ENCODE measurements at regions not wholly inside any gene's neighbourhood (a gene's known extent, or its start where the extent isn't known, plus 50 kb on each side); places are given as distances from the start of the nearest gene placed in this dataset.

DNA sequence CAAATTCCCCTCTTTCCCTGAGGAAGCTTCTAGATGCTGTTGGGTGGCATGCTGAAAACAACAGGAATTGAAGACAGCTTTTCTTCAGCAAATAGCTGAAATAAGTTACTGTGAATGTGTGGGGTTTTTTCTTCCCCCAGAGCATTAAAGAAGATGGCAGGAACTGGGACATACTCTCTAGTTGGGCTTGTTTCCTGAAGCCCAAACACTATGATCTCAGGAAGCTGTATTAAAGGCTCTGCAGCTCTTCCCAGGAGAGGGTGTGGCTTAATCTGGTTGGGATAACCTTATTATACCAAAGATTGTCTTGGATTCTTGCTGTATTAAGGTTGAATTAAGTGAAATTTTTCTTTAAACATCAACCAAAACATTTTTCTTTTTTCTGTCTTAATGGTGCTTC is 64.9 kb upstream of the LMO4 start:
- no peaks in the 10 kb centered on the region for H3K9me3 ChIP-seq
- H3K4me1 ChIP-seq: no peaks in the 10 kb centered on the region
- TF ChIP-seq POLR2A (IDR thresholded peaks at IDR 0.05) (no peak), POLR2AphosphoS5 (IDR thresholded peaks at IDR 0.05; ENCODE audit: insufficient read depth in 1 of 2, low read depth in 1 of 2) (no peak)
- TF ChIP-seq, protein P1, sequence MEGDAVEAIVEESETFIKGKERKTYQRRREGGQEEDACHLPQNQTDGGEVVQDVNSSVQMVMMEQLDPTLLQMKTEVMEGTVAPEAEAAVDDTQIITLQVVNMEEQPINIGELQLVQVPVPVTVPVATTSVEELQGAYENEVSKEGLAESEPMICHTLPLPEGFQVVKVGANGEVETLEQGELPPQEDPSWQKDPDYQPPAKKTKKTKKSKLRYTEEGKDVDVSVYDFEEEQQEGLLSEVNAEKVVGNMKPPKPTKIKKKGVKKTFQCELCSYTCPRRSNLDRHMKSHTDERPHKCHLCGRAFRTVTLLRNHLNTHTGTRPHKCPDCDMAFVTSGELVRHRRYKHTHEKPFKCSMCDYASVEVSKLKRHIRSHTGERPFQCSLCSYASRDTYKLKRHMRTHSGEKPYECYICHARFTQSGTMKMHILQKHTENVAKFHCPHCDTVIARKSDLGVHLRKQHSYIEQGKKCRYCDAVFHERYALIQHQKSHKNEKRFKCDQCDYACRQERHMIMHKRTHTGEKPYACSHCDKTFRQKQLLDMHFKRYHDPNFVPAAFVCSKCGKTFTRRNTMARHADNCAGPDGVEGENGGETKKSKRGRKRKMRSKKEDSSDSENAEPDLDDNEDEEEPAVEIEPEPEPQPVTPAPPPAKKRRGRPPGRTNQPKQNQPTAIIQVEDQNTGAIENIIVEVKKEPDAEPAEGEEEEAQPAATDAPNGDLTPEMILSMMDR (IDR thresholded peaks at IDR 0.05): no peak
- no peak for DNase-seq (ENCODE audit: extremely low spot score in 2 of 2)
- no peak overlapping the region for H3K4me3 ChIP-seq
- no peaks in the 10 kb centered on the region for H3K36me3 ChIP-seq
- intact Hi-C loops (cut with DNase I): no loop called here
- no peak overlapping the region for H3K27ac ChIP-seq
- no peaks in the 10 kb centered on the region for H3K27me3 ChIP-seq

DNA sequence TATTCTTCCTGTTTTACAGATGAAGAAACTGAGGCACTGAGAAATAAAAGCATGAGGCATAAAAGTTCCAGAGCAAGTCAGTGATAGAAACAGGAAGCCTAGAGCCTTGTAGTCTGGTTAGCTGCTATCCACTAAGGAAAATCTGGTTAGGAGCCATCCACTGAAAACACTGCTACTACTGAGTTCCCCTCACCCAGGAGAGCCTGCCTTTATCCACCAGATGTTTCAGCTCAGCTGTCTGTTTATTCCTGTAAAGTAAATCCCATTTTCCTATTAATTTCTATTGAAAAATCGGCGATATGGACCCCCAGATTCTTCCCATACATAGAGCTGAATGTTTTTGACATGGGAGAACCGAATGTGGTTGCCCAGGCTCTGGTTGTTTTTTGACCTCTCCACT is 63.7 kb upstream of the LMO4 start:
- Histone ChIP-seq H3K4me1 (no peaks in the 10 kb centered on the region), H3K9me3 (no peaks in the 10 kb centered on the region), H3K36me3 (no peaks in the 10 kb centered on the region), H3K27ac (no peak overlapping the region), H3K4me3 (no peak overlapping the region), H3K27me3 (no peaks in the 10 kb centered on the region)
- TF ChIP-seq, protein P1 (IDR thresholded peaks at IDR 0.05): no peak
- no peak for TF ChIP-seq POLR2A (IDR thresholded peaks at IDR 0.05)
- no peak for TF ChIP-seq POLR2AphosphoS5 (IDR thresholded peaks at IDR 0.05; ENCODE audit: insufficient read depth in 1 of 2, low read depth in 1 of 2)
- intact Hi-C loops (cut with DNase I): no loop called here
- no peak for DNase-seq (ENCODE audit: extremely low spot score in 2 of 2)

DNA sequence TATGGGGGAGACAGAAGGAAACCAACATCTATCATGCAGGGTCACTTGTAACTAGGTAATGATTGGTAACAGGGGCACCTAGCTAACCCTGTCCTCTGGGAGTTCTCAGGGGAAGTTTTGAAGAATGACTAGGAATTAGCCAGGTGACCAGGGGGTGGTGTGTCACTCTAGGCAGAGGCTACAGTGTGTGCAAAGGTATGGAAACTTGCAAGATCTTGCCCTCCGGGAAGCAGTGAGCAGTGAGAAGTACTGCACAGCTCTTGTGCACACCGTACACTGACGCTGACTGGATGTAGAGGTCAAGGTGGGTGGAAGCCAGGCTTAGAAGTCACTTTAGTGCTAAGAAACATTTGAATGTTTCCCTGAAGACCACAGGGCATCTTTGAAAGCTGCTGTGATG is 62.9 kb upstream of the LMO4 start:
- no peak overlapping the region for H3K4me3 ChIP-seq
- H3K27ac ChIP-seq: no peak overlapping the region
- no peaks in the 10 kb centered on the region for H3K36me3 ChIP-seq
- intact Hi-C loops (cut with DNase I): no loop called here
- no peaks in the 10 kb centered on the region for H3K4me1 ChIP-seq
- no peak for TF ChIP-seq POLR2A (IDR thresholded peaks at IDR 0.05)
- no peak for TF ChIP-seq POLR2AphosphoS5 (IDR thresholded peaks at IDR 0.05; ENCODE audit: insufficient read depth in 1 of 2, low read depth in 1 of 2)
- TF ChIP-seq, protein P1 (IDR thresholded peaks at IDR 0.05): no peak
- no peak for DNase-seq (ENCODE audit: extremely low spot score in 2 of 2)
- no peaks in the 10 kb centered on the region for H3K27me3 ChIP-seq
- no peaks in the 10 kb centered on the region for H3K9me3 ChIP-seq

- no peak for DNase-seq (ENCODE audit: extremely low spot score in 2 of 2)
- H3K9me3 ChIP-seq: no peaks in the 10 kb centered on the region
- no peaks in the 10 kb centered on the region for H3K36me3 ChIP-seq
- no peak overlapping the region for H3K4me3 ChIP-seq
- intact Hi-C loops (cut with DNase I): no loop called here
- H3K27me3 ChIP-seq: no peaks in the 10 kb centered on the region
- no peak overlapping the region for H3K27ac ChIP-seq
- no peaks in the 10 kb centered on the region for H3K4me1 ChIP-seq
- TF ChIP-seq, protein P1 (IDR thresholded peaks at IDR 0.05): no peak
- TF ChIP-seq POLR2AphosphoS5 (IDR thresholded peaks at IDR 0.05; ENCODE audit: insufficient read depth in 1 of 2, low read depth in 1 of 2) (no peak), POLR2A (IDR thresholded peaks at IDR 0.05) (no peak)
Measured at GRCh38 chr1:87268111-87268510, 60.6 kb upstream of the LMO4 start.

DNA sequence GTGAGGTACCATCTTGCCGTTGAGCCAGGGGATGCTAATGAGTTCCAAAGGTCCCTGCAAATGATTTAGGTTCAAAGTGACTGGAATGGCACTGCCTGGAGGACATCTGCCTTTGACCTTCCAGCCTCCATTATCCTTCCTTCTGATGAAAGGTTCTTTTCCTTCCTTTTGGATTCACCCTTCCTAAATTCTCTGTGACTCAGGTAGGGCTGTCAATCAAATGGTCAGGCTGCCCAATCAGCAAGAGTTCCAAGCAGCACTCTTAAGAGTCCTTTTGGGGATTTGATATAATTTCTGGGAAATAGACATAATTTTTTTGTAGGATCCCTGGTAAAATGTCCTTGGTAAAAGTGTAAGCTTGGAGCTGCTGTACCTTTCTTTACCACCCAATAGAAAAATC is 58.8 kb upstream of the LMO4 start:
- no peaks in the 10 kb centered on the region for H3K27me3 ChIP-seq
- H3K9me3 ChIP-seq: no peaks in the 10 kb centered on the region

More for the DNA sequence above, 58.8 kb upstream of the LMO4 start:
- no peaks in the 10 kb centered on the region for H3K36me3 ChIP-seq
- intact Hi-C loops (cut with DNase I): no loop called here
- no peak for DNase-seq (ENCODE audit: extremely low spot score in 2 of 2)
- no peaks in the 10 kb centered on the region for H3K4me1 ChIP-seq
- H3K27ac ChIP-seq: no peak overlapping the region
- TF ChIP-seq, protein P1 (IDR thresholded peaks at IDR 0.05): no peak
- TF ChIP-seq POLR2AphosphoS5 (IDR thresholded peaks at IDR 0.05; ENCODE audit: insufficient read depth in 1 of 2, low read depth in 1 of 2) (no peak), POLR2A (IDR thresholded peaks at IDR 0.05) (no peak)
- H3K4me3 ChIP-seq: no peak overlapping the region
